Skeletal muscle satellite cell (primary cell): ENCODE measurements at regions not wholly inside any gene's neighbourhood (a gene's known extent, or its start where the extent isn't known, plus 50 kb on each side); places are given as distances from the start of the nearest gene placed in this dataset.
"Not testable (repeated sequence)": the region's sequence is repeated elsewhere in the genome, so short reads cannot be mapped to it uniquely, and the experiment has no call there.

Source experiments
- H3K27me3 ChIP-seq: 2 replicates; pipeline ENCODE4 v1.7.0; 2013; ENCODE audit warnings: low read length; ENCODE audit not compliant: control insufficient read depth, insufficient read depth
- H3K36me3 ChIP-seq: 2 replicates; pipeline ENCODE4 v1.7.0; 2013; ENCODE audit warnings: mild to moderate bottlenecking, control low read depth, low read length; ENCODE audit not compliant: insufficient read depth
- H3K4me1 ChIP-seq: 2 replicates; pipeline ENCODE4 v1.7.0; 2013; ENCODE audit warnings: low read length; ENCODE audit not compliant: control insufficient read depth, insufficient read depth
- H3K4me2 ChIP-seq: 2 replicates; pipeline ENCODE4 v1.7.0; 2013; ENCODE audit warnings: mild to moderate bottlenecking, low read length
- H3K4me3 ChIP-seq: 2 replicates; pipeline ENCODE4 v1.7.0; 2013; ENCODE audit warnings: low read length
- H3K9ac ChIP-seq: 2 replicates; pipeline ENCODE4 v1.7.0; 2013; ENCODE audit warnings: mild to moderate bottlenecking, low read depth, low read length, moderate library complexity
- H3K9me3 ChIP-seq: replicated peaks from 2 replicates; pipeline ENCODE4 v1.7.0; 2013; ENCODE audit warnings: mild to moderate bottlenecking, control low read depth, low read length

- Histone ChIP-seq H3K4me2 (no peak overlapping the region), H3K27me3 (no peaks in the 10 kb centered on the region), H3K36me3 (no peaks in the 10 kb centered on the region), H3K9me3 (no peaks in the 10 kb centered on the region), H3K4me1 (no peaks in the 10 kb centered on the region), H3K4me3 (no peak overlapping the region), H3K9ac (no peak overlapping the region)
These were observed 196.1 kb upstream of the GK2 start for GRCh38 chr4:79604152-79604551.

DNA sequence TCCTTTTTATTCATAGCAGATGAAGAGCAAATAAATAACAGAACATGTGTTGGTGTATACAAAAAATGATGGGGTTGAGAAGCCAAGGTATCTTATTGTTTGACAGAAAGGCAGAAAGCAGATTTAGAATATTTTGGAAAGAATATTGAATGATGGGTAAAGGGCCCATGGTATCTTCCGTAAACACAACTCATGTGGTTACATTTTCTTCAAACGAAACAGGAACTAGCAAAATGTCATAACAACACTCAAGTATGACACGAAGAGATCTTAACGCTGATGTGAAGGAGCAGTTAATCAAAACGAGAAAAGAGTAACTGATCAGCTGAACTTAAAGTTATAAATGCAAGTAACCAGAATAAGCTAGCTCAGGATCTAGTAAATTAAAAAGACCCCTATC, 195.7 kb upstream of the GK2 start:
- Histone ChIP-seq H3K36me3 (no peaks in the 10 kb centered on the region), H3K4me1 (no peaks in the 10 kb centered on the region), H3K9ac (no peak overlapping the region), H3K27me3 (no peaks in the 10 kb centered on the region), H3K9me3 (no peaks in the 10 kb centered on the region), H3K4me3 (no peak overlapping the region), H3K4me2 (no peak overlapping the region)

DNA sequence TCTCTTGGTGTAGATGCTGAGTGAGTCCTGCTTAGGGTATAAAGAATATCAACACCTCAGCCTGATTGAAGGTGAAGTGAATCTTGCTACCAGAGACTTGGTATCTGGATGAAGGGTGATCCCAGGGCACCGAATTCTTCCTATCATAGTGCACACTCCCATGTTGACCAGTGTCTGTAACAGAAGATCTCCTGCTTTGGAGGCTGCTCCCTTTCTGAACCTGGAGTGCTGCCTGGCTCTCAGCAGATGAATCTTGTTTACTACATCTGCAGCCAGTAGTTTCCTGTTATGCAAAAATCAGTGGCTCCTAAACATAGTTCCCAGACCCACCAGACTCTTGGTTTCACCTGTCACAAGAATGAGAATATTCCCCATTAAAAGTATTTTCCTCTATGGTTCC, 191.7 kb upstream of the GK2 start:
- no peaks in the 10 kb centered on the region for H3K9me3 ChIP-seq
- no peak overlapping the region for H3K4me3 ChIP-seq
- no peaks in the 10 kb centered on the region for H3K4me1 ChIP-seq
- no peaks in the 10 kb centered on the region for H3K27me3 ChIP-seq
- no peak overlapping the region for H3K4me2 ChIP-seq
- H3K9ac ChIP-seq = no peak overlapping the region
- H3K36me3 ChIP-seq = no peaks in the 10 kb centered on the region

GRCh38 chr4:79598801-79599200, 190.8 kb upstream of the GK2 start:
- Histone ChIP-seq H3K36me3 (no peaks in the 10 kb centered on the region), H3K9me3 (no peaks in the 10 kb centered on the region), H3K4me3 (no peak overlapping the region), H3K9ac (no peak overlapping the region), H3K27me3 (no peaks in the 10 kb centered on the region), H3K4me2 (no peak overlapping the region), H3K4me1 (no peaks in the 10 kb centered on the region)

DNA sequence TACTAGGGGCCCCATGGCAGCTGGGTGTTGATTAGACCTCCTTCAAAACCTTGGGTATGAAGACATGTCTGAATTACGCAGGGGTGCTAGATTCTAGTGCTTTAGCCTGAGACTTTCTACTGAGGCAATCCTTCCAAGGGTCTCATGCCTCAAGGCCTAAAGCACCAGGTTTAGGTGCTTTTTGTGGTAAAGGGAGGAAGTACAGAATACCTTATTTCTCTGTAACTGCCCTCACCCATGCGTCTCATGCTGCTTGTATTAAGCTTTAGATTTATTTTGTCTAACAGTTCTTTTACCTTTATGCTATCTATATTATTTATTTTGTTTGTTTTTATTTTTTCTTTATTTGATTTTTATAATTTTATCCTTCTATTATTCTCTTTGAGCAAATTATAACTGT, 190.2 kb upstream of the GK2 start:
- H3K9ac ChIP-seq = no peak overlapping the region
- no peaks in the 10 kb centered on the region for H3K9me3 ChIP-seq
- no peaks in the 10 kb centered on the region for H3K27me3 ChIP-seq

GRCh38 chr4:79597266-79597665, 189.2 kb upstream of the GK2 start:
- Histone ChIP-seq H3K9me3 (no peaks in the 10 kb centered on the region), H3K27me3 (no peaks in the 10 kb centered on the region), H3K36me3 (no peaks in the 10 kb centered on the region), H3K4me2 (no peak overlapping the region), H3K4me3 (no peak overlapping the region), H3K4me1 (no peaks in the 10 kb centered on the region), H3K9ac (no peak overlapping the region)

More for the DNA sequence above, 190.2 kb upstream of the GK2 start:
- Histone ChIP-seq H3K4me2 (no peak overlapping the region), H3K36me3 (no peaks in the 10 kb centered on the region), H3K4me1 (no peaks in the 10 kb centered on the region), H3K4me3 (no peak overlapping the region)

DNA sequence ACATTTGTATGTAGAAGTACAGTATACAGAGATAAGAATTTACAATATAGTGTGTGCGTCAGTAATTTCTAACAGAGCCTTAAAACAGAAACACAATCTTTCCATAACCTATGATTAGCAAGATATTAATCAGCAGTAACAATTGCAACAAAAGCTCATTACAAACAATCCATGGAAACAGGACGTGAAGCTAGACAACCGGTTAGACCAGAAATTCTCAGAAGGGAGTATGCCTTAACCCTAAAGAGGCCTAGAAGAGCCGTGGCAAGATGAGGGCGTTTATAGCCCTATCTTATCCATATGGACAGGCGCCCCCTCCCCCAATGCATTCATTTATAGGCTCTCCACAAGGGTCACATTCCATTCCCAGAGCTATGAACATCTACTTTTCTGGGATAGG, 184.2 kb upstream of the GK2 start:
- H3K9ac ChIP-seq, H3K4me2 ChIP-seq, H3K9me3 ChIP-seq, H3K4me1 ChIP-seq, H3K36me3 ChIP-seq, H3K4me3 ChIP-seq, H3K27me3 ChIP-seq: not testable (repeated sequence)

- Histone ChIP-seq H3K27me3 (no peaks in the 10 kb centered on the region), H3K4me2 (no peak overlapping the region), H3K9ac (no peak overlapping the region), H3K4me1 (no peaks in the 10 kb centered on the region), H3K36me3 (no peaks in the 10 kb centered on the region), H3K4me3 (no peak overlapping the region), H3K9me3 (no peaks in the 10 kb centered on the region)
These were observed 180.7 kb upstream of the GK2 start for GRCh38 chr4:79588679-79589078.

- H3K4me1 ChIP-seq, H3K4me3 ChIP-seq, H3K4me2 ChIP-seq, H3K36me3 ChIP-seq, H3K27me3 ChIP-seq, H3K9ac ChIP-seq, H3K9me3 ChIP-seq: not testable (repeated sequence)
These were observed 179.2 kb upstream of the GK2 start for GRCh38 chr4:79587207-79587606.

DNA sequence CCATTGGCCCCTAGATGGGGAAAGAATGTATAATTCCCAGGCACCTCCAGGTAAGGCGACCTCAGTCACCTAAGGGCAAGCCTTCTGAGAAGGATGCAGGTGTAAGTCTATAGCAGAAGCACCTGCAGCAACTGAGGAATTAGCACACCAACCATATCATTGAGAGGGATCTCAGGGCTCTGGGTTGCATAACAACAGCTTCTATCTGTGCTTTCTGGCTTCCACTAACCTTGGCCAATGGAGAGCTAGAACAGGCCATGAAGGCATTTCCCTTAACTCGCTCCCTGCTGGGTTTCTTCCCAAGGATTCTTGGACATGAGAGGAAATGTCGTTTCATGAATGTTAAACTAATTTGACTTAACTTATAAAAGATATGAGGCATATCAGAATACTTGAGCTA, 177.8 kb upstream of the GK2 start:
- no peaks in the 10 kb centered on the region for H3K4me1 ChIP-seq
- no peak overlapping the region for H3K9ac ChIP-seq
- H3K9me3 ChIP-seq = no peaks in the 10 kb centered on the region
- no peaks in the 10 kb centered on the region for H3K36me3 ChIP-seq
- H3K4me2 ChIP-seq = no peak overlapping the region
- no peaks in the 10 kb centered on the region for H3K27me3 ChIP-seq
- no peak overlapping the region for H3K4me3 ChIP-seq

- Histone ChIP-seq H3K4me3 (no peak overlapping the region), H3K36me3 (no peaks in the 10 kb centered on the region), H3K9ac (no peak overlapping the region), H3K4me2 (no peak overlapping the region), H3K4me1 (no peaks in the 10 kb centered on the region), H3K9me3 (no peaks in the 10 kb centered on the region), H3K27me3 (no peaks in the 10 kb centered on the region)
These were observed 177.3 kb upstream of the GK2 start for GRCh38 chr4:79585330-79585729.

GRCh38 chr4:79584902-79585301, 176.9 kb upstream of the GK2 start:
- H3K4me2 ChIP-seq = no peak overlapping the region
- no peaks in the 10 kb centered on the region for H3K9me3 ChIP-seq
- H3K9ac ChIP-seq = no peak overlapping the region
- no peaks in the 10 kb centered on the region for H3K4me1 ChIP-seq
- H3K4me3 ChIP-seq = no peak overlapping the region
- no peaks in the 10 kb centered on the region for H3K27me3 ChIP-seq
- H3K36me3 ChIP-seq = no peaks in the 10 kb centered on the region

DNA sequence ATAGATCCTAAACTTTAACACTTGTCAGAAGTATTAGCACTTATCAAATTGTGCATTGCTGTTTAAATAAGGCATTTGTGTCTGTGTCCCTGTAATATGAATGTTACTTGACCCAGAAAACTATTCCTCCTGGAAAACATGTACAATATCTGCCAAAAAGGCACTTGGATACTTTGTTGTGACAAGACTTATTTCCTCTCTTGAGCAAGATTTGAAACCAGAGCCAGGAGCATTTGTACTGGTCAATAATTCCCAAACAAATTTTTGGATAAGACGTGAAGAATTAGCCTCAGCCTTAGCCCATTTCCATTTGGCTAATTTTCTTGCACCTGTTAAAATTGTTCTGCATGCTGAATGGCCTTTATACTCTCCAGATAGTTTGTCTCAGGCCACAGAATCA, 176.3 kb upstream of the GK2 start:
- Histone ChIP-seq H3K4me1 (no peaks in the 10 kb centered on the region), H3K27me3 (no peaks in the 10 kb centered on the region), H3K9ac (no peak overlapping the region), H3K9me3 (no peaks in the 10 kb centered on the region), H3K4me3 (no peak overlapping the region), H3K4me2 (no peak overlapping the region), H3K36me3 (no peaks in the 10 kb centered on the region)
